ENCODE measurements at regions not wholly inside any gene's neighbourhood (a gene's known extent, or its start where the extent isn't known, plus 50 kb on each side); places are given as distances from the start of the nearest gene placed in this dataset.

- no peak overlapping the region for H3K9ac ChIP-seq (ENCODE audit: low read length)
- H3K9me3 ChIP-seq (ENCODE audit: low read length): no peaks in the 10 kb centered on the region
- no peak for TF ChIP-seq EZH2 (IDR thresholded peaks at IDR 0.05; ENCODE audit: borderline replicate concordance, low read length)
- no peak for TF ChIP-seq CTCF (IDR thresholded peaks at IDR 0.05; ENCODE audit: low read length)
These were observed 177.7 kb downstream of the GNAT3 start for GRCh38 chr7:80334196-80334595.

GRCh38 chr7:80333040-80333439 is 178.8 kb downstream of the GNAT3 start:
- H3K9ac ChIP-seq (ENCODE audit: low read length): no peak overlapping the region
- no peaks in the 10 kb centered on the region for H3K9me2 ChIP-seq (ENCODE audit: low read depth, low read length)
- no peak overlapping the region for H3K27ac ChIP-seq (ENCODE audit: low read depth, low read length, poor library complexity, severe bottlenecking)
- no peaks in the 10 kb centered on the region for H3K4me1 ChIP-seq (ENCODE audit: insufficient read depth, low read length, severe bottlenecking)
- H3K79me2 ChIP-seq (ENCODE audit: insufficient read depth, low read length): no peaks in the 10 kb centered on the region
- H3F3A ChIP-seq (ENCODE audit: insufficient read depth, low read length): no peaks in the 10 kb centered on the region
- H3K4me2 ChIP-seq (ENCODE audit: low read length): no peak overlapping the region
- no peak overlapping the region for H3K4me3 ChIP-seq (ENCODE audit: low read depth, low read length, poor library complexity, severe bottlenecking)
- H3K27me3 ChIP-seq (ENCODE audit: insufficient read depth, low read length): no peaks in the 10 kb centered on the region
- no peaks in the 10 kb centered on the region for H3K9me3 ChIP-seq (ENCODE audit: low read length)
- no peak for TF ChIP-seq EZH2 (IDR thresholded peaks at IDR 0.05; ENCODE audit: borderline replicate concordance, low read length)
- no peak for TF ChIP-seq CTCF (IDR thresholded peaks at IDR 0.05; ENCODE audit: low read length)
- no peak overlapping the region for H2AFZ ChIP-seq (ENCODE audit: low read length)
- H4K20me1 ChIP-seq (ENCODE audit: insufficient read depth, low read length): no peaks in the 10 kb centered on the region
- H3K36me3 ChIP-seq (ENCODE audit: insufficient read depth, low read length): no peaks in the 10 kb centered on the region

More at GRCh38 chr7:80334196-80334595, 177.7 kb downstream of the GNAT3 start:
- Histone ChIP-seq H3K27me3 (ENCODE audit: insufficient read depth, low read length) (no peaks in the 10 kb centered on the region), H3K79me2 (ENCODE audit: insufficient read depth, low read length) (no peaks in the 10 kb centered on the region), H3K4me3 (ENCODE audit: low read depth, low read length, poor library complexity, severe bottlenecking) (no peak overlapping the region), H3K4me2 (ENCODE audit: low read length) (no peak overlapping the region), H3K27ac (ENCODE audit: low read depth, low read length, poor library complexity, severe bottlenecking) (no peak overlapping the region), H3F3A (ENCODE audit: insufficient read depth, low read length) (no peaks in the 10 kb centered on the region), H3K4me1 (ENCODE audit: insufficient read depth, low read length, severe bottlenecking) (no peaks in the 10 kb centered on the region), H3K36me3 (ENCODE audit: insufficient read depth, low read length) (no peaks in the 10 kb centered on the region), H3K9me2 (ENCODE audit: low read depth, low read length) (no peaks in the 10 kb centered on the region), H2AFZ (ENCODE audit: low read length) (no peak overlapping the region), H4K20me1 (ENCODE audit: insufficient read depth, low read length) (no peaks in the 10 kb centered on the region)

GRCh38 chr7:80330434-80330833 is 181.4 kb downstream of the GNAT3 start:
- Histone ChIP-seq H3K36me3 (ENCODE audit: insufficient read depth, low read length) (no peaks in the 10 kb centered on the region), H3K9me3 (ENCODE audit: low read length) (no peaks in the 10 kb centered on the region), H3K9ac (ENCODE audit: low read length) (no peak overlapping the region), H3K79me2 (ENCODE audit: insufficient read depth, low read length) (no peaks in the 10 kb centered on the region), H3F3A (ENCODE audit: insufficient read depth, low read length) (no peaks in the 10 kb centered on the region), H3K4me3 (ENCODE audit: low read depth, low read length, poor library complexity, severe bottlenecking) (no peak overlapping the region), H3K27ac (ENCODE audit: low read depth, low read length, poor library complexity, severe bottlenecking) (no peak overlapping the region), H3K9me2 (ENCODE audit: low read depth, low read length) (no peaks in the 10 kb centered on the region), H3K27me3 (ENCODE audit: insufficient read depth, low read length) (no peaks in the 10 kb centered on the region), H2AFZ (ENCODE audit: low read length) (no peak overlapping the region), H3K4me1 (ENCODE audit: insufficient read depth, low read length, severe bottlenecking) (no peaks in the 10 kb centered on the region), H3K4me2 (ENCODE audit: low read length) (no peak overlapping the region), H4K20me1 (ENCODE audit: insufficient read depth, low read length) (no peaks in the 10 kb centered on the region)
- no peak for TF ChIP-seq EZH2 (IDR thresholded peaks at IDR 0.05; ENCODE audit: borderline replicate concordance, low read length)
- no peak for TF ChIP-seq CTCF (IDR thresholded peaks at IDR 0.05; ENCODE audit: low read length)
